Activated CD8-positive, alpha-beta T cell treated with anti-CD3 and anti-CD28 coated beads for 36 hours (primary cell): ENCODE measurements at regions not wholly inside any gene's neighbourhood (a gene's known extent, or its start where the extent isn't known, plus 50 kb on each side); places are given as distances from the start of the nearest gene placed in this dataset.

ENCODE experiments used
- ATAC-seq: fragments of 200-7000 bp; cut with Tn5 transposase; one replicate; pipeline ENCODE4 v1.10.0; 2021; ENCODE audit warnings: mild to moderate bottlenecking, moderate library complexity
- CTCF ChIA-PET: fragments of 350-600 bp; sonication (Branson Sonifier 250); formaldehyde crosslinking; loops from one replicate; lab custom pipeline; 2021; ENCODE audit warnings: antibody characterized with exemption; lab: Charles Lee
- POLR2A ChIA-PET: fragments of 350-600 bp; sonication (Branson Sonifier 250); formaldehyde crosslinking; loops from one replicate; lab custom pipeline; 2021; ENCODE audit warnings: antibody characterized with exemption; lab: Charles Lee
- DNase-seq: peaks from one replicate; pipeline ENCODE4 v3.0.0-alpha.2; 2020
- H3K27ac Mint-ChIP-seq: one replicate; pipeline ENCODE4 v1.8.0; 2021; ENCODE audit warnings: mild to moderate bottlenecking, mixed read lengths
- H3K27me3 Mint-ChIP-seq: one replicate; pipeline ENCODE4 v1.8.0; 2021; ENCODE audit warnings: mixed read lengths
- H3K36me3 Mint-ChIP-seq: one replicate; pipeline ENCODE4 v1.8.0; 2021; ENCODE audit warnings: low read depth, mixed read lengths
- H3K4me1 Mint-ChIP-seq: one replicate; pipeline ENCODE4 v1.8.0; 2021; ENCODE audit warnings: low read depth, mixed read lengths
- H3K4me3 Mint-ChIP-seq: one replicate; pipeline ENCODE4 v1.8.0; 2021; ENCODE audit warnings: mild to moderate bottlenecking, moderate library complexity, mixed read lengths
- H3K9me3 Mint-ChIP-seq: one replicate; pipeline ENCODE4 v1.8.0; 2021; ENCODE audit warnings: mixed read lengths
- intact Hi-C: fragments of 100-400 bp; cut with micrococcal nuclease; formaldehyde crosslinking; loops from one replicate; pipeline ENCODE4 v1.10.0; 2022
- TF ChIP-seq, protein P1 (sequence below): fragments of 200-600 bp; IDR thresholded peaks from one replicate; pipeline ENCODE4 v1.8.0; 2022; ENCODE audit warnings: antibody characterized with exemption, mild to moderate bottlenecking

DNA sequence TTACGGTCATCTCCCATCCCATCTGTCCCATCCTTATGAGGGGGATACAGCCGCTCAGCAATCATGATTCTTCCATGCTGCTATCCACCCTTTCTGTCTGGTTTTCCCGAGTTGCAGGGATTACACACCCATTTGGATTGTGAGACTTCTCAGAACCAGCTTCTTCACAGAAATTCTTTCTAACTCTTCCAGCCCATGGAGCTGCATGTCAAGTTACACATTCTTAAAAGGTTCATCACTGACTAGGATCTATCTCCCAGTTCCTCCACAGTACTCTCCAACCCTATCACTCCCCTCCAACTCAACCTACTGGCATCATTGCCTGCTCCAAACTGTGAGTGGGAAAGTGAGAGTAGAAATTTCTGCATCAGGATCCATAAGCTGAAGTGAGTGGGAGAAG lies 558.2 kb upstream of the TNP1 start:
- CTCF ChIA-PET: interaction anchor here (1.3 kb wide), 1 partner anchor 232 kb away, joined by 4 read pairs; no protein-coding TSS in a partner anchor
- ATAC-seq: no peak
- no peaks in the 10 kb centered on the region for H3K4me1 Mint-ChIP-seq
- TF ChIP-seq, protein P1, sequence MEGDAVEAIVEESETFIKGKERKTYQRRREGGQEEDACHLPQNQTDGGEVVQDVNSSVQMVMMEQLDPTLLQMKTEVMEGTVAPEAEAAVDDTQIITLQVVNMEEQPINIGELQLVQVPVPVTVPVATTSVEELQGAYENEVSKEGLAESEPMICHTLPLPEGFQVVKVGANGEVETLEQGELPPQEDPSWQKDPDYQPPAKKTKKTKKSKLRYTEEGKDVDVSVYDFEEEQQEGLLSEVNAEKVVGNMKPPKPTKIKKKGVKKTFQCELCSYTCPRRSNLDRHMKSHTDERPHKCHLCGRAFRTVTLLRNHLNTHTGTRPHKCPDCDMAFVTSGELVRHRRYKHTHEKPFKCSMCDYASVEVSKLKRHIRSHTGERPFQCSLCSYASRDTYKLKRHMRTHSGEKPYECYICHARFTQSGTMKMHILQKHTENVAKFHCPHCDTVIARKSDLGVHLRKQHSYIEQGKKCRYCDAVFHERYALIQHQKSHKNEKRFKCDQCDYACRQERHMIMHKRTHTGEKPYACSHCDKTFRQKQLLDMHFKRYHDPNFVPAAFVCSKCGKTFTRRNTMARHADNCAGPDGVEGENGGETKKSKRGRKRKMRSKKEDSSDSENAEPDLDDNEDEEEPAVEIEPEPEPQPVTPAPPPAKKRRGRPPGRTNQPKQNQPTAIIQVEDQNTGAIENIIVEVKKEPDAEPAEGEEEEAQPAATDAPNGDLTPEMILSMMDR: no peak
- H3K36me3 Mint-ChIP-seq: no peaks in the 10 kb centered on the region
- intact Hi-C loops: no loop called here
- DNase-seq: no peak
- peaks cover 1% of the 10 kb centered on the region for H3K27me3 Mint-ChIP-seq
- H3K9me3 Mint-ChIP-seq: no peaks in the 10 kb centered on the region
- H3K4me3 Mint-ChIP-seq: no peak overlapping the region
- H3K27ac Mint-ChIP-seq: no peak overlapping the region
- POLR2A ChIA-PET: no interaction called here

DNA sequence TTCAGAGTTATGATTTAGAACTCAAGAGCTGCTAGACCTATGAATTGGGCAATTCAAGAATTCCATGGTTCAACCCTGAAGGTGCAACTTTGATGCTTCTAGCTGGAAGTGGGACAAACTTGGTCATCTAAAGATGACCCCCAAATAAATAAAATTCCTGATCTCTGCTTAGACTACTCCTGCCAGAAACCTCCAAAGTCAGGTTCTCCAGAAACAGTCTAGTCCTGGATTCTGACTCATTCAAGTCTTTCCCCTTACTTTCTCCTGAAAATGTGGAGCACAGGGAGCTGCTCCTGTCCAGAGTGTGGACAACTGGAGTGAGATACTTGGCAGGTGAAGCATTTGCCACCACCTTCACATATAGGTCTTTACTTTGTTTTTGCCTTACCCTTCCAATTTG lies 557.7 kb upstream of the TNP1 start:
- H3K4me1 Mint-ChIP-seq: no peaks in the 10 kb centered on the region
- ChIA-PET CTCF (interaction anchor here (1.3 kb wide), 1 partner anchor 233 kb away, joined by 4 read pairs; no protein-coding TSS in a partner anchor), POLR2A (no interaction called here)
- H3K36me3 Mint-ChIP-seq: no peaks in the 10 kb centered on the region
- no peak overlapping the region for H3K4me3 Mint-ChIP-seq
- H3K27me3 Mint-ChIP-seq: peaks cover 1% of the 10 kb centered on the region
- H3K27ac Mint-ChIP-seq: no peak overlapping the region
- H3K9me3 Mint-ChIP-seq: no peaks in the 10 kb centered on the region
- intact Hi-C loops: no loop called here
- ATAC-seq: no peak
- TF ChIP-seq, protein P1: no peak
- no peak for DNase-seq

DNA sequence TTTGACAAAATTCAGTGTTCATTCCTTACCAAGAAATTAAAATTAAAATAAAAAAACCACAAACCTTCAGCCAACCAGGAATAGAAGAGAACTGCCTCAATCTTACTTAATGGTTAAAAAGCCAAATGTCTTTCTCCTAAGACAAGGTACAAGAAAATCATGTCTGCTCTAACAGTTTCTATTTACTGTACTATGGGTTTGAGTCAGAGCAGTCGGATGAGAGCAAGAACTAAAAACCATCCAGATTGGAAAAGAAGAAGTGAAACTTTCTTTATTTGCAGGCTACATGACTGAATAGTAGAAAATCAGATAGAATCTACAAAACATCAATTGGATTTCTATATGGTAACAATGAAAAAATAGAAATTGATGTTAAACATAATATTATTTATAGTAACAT lies 555.5 kb upstream of the TNP1 start:
- TF ChIP-seq, protein P1: no peak
- DNase-seq: no peak
- ChIA-PET POLR2A (no interaction called here), CTCF (no interaction called here)
- H3K27me3 Mint-ChIP-seq: peaks cover 1% of the 10 kb centered on the region
- intact Hi-C loops: no loop called here
- no peak for ATAC-seq
- no peaks in the 10 kb centered on the region for H3K4me1 Mint-ChIP-seq
- H3K4me3 Mint-ChIP-seq: no peak overlapping the region
- H3K27ac Mint-ChIP-seq: no peak overlapping the region
- no peaks in the 10 kb centered on the region for H3K9me3 Mint-ChIP-seq
- H3K36me3 Mint-ChIP-seq: no peaks in the 10 kb centered on the region

DNA sequence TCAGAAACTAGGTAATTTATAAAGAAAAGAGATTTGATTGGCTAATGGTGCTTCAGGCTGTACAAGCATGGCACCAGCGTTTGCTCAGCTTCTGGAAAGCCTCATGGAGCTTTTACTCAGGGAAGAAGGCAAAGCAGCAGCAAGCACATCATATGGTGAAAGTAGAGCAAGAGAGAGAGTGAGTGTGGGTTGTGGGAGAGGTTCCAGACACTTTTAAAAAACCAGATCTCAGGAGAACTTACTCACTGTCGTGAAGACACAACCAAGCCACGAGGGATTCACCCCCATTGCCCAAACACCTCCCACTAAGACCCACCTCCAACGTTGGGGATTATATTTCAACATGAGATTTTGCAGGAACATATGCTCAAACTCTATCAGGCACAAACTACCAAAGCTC lies 554.6 kb upstream of the TNP1 start:
- TF ChIP-seq, protein P1: no peak
- intact Hi-C loops: no loop called here
- H3K36me3 Mint-ChIP-seq: no peaks in the 10 kb centered on the region
- no peaks in the 10 kb centered on the region for H3K4me1 Mint-ChIP-seq
- peaks cover 1% of the 10 kb centered on the region for H3K27me3 Mint-ChIP-seq
- CTCF ChIA-PET: no interaction called here
- POLR2A ChIA-PET: no interaction called here
- H3K27ac Mint-ChIP-seq: no peak overlapping the region
- H3K9me3 Mint-ChIP-seq: no peaks in the 10 kb centered on the region
- DNase-seq (no peak), ATAC-seq (no peak)
- H3K4me3 Mint-ChIP-seq: no peak overlapping the region

DNA sequence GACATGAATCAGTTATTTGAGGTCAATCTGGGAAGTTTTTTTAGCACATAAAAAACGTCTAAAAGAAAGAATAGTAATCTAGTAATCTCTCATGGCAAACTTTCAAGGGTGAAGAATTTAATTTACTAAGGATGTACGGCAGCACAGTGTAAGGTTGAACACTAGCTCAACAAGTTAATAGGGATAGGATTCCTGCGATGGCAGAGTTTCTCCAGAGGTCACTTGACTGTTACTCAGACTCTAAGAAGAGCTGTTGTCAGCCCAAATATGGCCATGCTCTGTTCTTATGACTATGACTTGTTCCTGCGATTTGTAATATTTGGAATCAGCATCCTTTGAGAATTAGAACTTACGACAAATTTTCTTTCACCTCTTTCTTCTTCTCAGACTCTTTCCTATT lies 553.3 kb upstream of the TNP1 start:
- Mint-ChIP-seq H3K36me3 (no peaks in the 10 kb centered on the region), H3K4me1 (no peaks in the 10 kb centered on the region), H3K4me3 (no peak overlapping the region), H3K27me3 (peaks cover 1% of the 10 kb centered on the region), H3K27ac (no peak overlapping the region), H3K9me3 (no peaks in the 10 kb centered on the region)
- intact Hi-C loops: no loop called here
- ChIA-PET POLR2A (no interaction called here), CTCF (no interaction called here)
- TF ChIP-seq, protein P1: no peak
- DNase-seq (no peak), ATAC-seq (no peak)
